Loucy (cell line): ENCODE measurements at regions not wholly inside any gene's neighbourhood (a gene's known extent, or its start where the extent isn't known, plus 50 kb on each side); places are given as distances from the start of the nearest gene placed in this dataset.

ENCODE experiments used
- H2AFZ ChIP-seq: fragments of 200-600 bp; sonication (generic); 2 replicates; pipeline ENCODE4 v1.6.0; 2016; ENCODE audit warnings: antibody characterized with exemption, mild to moderate bottlenecking, low read length, moderate library complexity
- H3F3A ChIP-seq: fragments of 200-600 bp; 2 replicates; pipeline ENCODE4 v1.6.0; 2016; ENCODE audit warnings: antibody characterized with exemption, low read depth, mild to moderate bottlenecking
- H3K27me3 ChIP-seq: fragments of 200-600 bp; sonication (generic); 2 replicates; pipeline ENCODE4 v1.6.1; 2014; ENCODE audit warnings: low read length, mild to moderate bottlenecking; ENCODE audit not compliant: insufficient read depth, poor library complexity, severe bottlenecking
- H3K36me3 ChIP-seq: fragments of 200-600 bp; sonication (generic); 2 replicates; pipeline ENCODE4 v1.6.1; 2016; ENCODE audit warnings: low read length; ENCODE audit not compliant: insufficient read depth
- H3K4me1 ChIP-seq: fragments of 200-600 bp; sonication (generic); 2 replicates; pipeline ENCODE4 v1.5.1; 2014; ENCODE audit warnings: low read length, mild to moderate bottlenecking; ENCODE audit not compliant: insufficient read depth, poor library complexity, severe bottlenecking
- H3K4me2 ChIP-seq: fragments of 200-600 bp; sonication (generic); 2 replicates; pipeline ENCODE4 v1.6.0; 2014; ENCODE audit warnings: antibody characterized with exemption, low read length, low read depth, mild to moderate bottlenecking; ENCODE audit not compliant: poor library complexity, severe bottlenecking
- H3K4me3 ChIP-seq: fragments of 200-600 bp; sonication (generic); 2 replicates; pipeline ENCODE4 v1.5.1; 2014; ENCODE audit warnings: low read length, mild to moderate bottlenecking, mixed read lengths; ENCODE audit not compliant: poor library complexity, severe bottlenecking
- H3K79me2 ChIP-seq: fragments of 200-600 bp; sonication (generic); 2 replicates; pipeline ENCODE4 v1.6.1; 2014; ENCODE audit warnings: low read length; ENCODE audit not compliant: insufficient read depth
- H3K9ac ChIP-seq: fragments of 200-600 bp; sonication (generic); 2 replicates; pipeline ENCODE4 v1.6.0; 2014; ENCODE audit warnings: mild to moderate bottlenecking, low read depth, low read length, moderate library complexity; ENCODE audit not compliant: poor library complexity, severe bottlenecking
- H3K9me2 ChIP-seq: fragments of 200-600 bp; sonication (generic); replicated peaks from 2 replicates; pipeline ENCODE4 v1.6.1; 2016; ENCODE audit warnings: low read depth, low read length, mixed read lengths
- H3K9me3 ChIP-seq: fragments of 200-600 bp; sonication (generic); 2 replicates; pipeline ENCODE4 v1.6.1; 2014; ENCODE audit warnings: mild to moderate bottlenecking, antibody characterized with exemption, low read length, low read depth; ENCODE audit not compliant: insufficient read depth
- H4K20me1 ChIP-seq: fragments of 200-600 bp; sonication (generic); 2 replicates; pipeline ENCODE4 v1.6.0; 2014; ENCODE audit warnings: antibody characterized with exemption, low read length, mild to moderate bottlenecking; ENCODE audit not compliant: insufficient read depth, poor library complexity, severe bottlenecking
- EZH2phosphoT487 ChIP-seq: fragments of 200-600 bp; IDR thresholded peaks from 2 replicates; pipeline ENCODE4 v1.6.1; 2018; ENCODE audit warnings: antibody characterized with exemption, mild to moderate bottlenecking, moderate library complexity, borderline replicate concordance
- TF ChIP-seq, protein P1 (sequence below): fragments of 200-600 bp; sonication (generic); conservative IDR thresholded peaks from 2 replicates; pipeline ENCODE4 v1.5.1; 2014; ENCODE audit warnings: mild to moderate bottlenecking, antibody characterized with exemption, low read length

DNA sequence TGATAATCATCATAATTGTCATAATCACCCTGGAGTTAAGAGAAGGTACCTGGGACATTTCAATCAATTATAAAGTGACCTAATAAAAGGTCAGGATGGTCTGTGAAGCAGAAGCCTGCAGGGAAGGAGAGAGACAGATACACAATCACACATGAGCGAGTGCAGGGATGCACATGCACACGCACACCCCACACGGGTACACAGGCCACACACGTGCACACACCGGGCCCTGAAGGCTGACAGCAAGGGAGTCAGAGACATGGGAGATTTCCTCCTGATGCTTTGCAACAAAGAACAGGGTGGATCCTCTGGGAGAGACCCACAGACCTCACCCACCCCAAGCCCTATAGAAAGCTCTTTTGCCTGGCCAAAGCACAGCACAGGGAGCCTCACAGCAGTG, 82.3 kb upstream of the ZC3H12A start:
- no peak for TF ChIP-seq EZH2phosphoT487
- TF ChIP-seq, protein P1, sequence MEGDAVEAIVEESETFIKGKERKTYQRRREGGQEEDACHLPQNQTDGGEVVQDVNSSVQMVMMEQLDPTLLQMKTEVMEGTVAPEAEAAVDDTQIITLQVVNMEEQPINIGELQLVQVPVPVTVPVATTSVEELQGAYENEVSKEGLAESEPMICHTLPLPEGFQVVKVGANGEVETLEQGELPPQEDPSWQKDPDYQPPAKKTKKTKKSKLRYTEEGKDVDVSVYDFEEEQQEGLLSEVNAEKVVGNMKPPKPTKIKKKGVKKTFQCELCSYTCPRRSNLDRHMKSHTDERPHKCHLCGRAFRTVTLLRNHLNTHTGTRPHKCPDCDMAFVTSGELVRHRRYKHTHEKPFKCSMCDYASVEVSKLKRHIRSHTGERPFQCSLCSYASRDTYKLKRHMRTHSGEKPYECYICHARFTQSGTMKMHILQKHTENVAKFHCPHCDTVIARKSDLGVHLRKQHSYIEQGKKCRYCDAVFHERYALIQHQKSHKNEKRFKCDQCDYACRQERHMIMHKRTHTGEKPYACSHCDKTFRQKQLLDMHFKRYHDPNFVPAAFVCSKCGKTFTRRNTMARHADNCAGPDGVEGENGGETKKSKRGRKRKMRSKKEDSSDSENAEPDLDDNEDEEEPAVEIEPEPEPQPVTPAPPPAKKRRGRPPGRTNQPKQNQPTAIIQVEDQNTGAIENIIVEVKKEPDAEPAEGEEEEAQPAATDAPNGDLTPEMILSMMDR: no peak
- no peak overlapping the region for H3K4me2 ChIP-seq
- H3K79me2 ChIP-seq: no peaks in the 10 kb centered on the region
- no peak overlapping the region for H3K9ac ChIP-seq
- H3K4me1 ChIP-seq: no peaks in the 10 kb centered on the region
- no peaks in the 10 kb centered on the region for H3K9me3 ChIP-seq
- H2AFZ ChIP-seq: no peak overlapping the region
- no peaks in the 10 kb centered on the region for H3K36me3 ChIP-seq
- no peaks in the 10 kb centered on the region for H4K20me1 ChIP-seq
- H3K9me2 ChIP-seq: no peaks in the 10 kb centered on the region
- H3K27me3 ChIP-seq: no peaks in the 10 kb centered on the region
- no peaks in the 10 kb centered on the region for H3F3A ChIP-seq
- no peak overlapping the region for H3K4me3 ChIP-seq

DNA sequence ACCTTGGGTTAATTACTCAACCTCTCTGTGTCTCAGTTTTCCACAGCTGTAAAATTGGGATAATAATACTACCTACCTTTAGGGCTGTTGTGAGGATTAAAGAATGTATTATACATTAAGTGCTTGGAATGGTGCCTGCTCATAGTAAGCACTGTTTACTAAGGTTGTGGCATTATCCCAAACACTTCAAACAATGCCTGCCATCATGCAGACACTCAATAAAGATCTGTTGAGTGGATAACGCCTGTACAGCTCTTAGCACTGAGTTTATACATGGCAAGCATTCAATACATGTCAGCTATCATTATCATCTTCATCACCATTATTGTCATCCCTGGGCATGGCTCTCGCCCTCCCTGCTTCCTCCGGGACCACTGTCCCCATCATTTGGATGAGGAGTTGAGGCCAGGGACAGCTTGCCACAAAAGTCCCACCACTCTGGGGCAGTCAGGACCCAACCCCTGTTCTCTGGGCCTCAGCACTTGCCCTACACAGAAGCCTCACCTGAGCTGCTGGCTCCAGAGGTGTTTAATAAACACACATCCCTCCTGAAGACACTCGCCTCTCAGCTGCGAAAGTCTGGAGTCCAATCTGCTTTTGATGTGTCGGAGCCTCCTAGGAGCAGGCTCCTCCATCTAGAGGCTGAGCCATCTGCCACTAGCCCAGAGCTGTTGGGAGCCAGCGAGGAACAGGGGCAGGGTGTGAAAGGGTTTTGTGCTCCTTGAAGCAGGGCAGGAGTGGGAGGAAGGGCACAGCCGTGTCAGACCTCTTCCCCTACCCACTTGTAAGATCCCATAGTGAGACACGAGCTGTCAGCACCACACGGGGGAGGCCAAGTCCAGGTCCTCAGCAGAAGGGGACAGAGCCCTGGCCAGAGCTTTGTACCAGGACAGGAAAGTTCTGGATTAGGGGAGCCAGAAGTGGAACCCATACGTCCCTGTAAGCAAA, 80.9 kb upstream of the ZC3H12A start:
- Histone ChIP-seq H3K4me1 (no peaks in the 10 kb centered on the region), H3K4me2 (no peak overlapping the region), H3K4me3 (no peak overlapping the region), H3K9me3 (no peaks in the 10 kb centered on the region), H3K36me3 (no peaks in the 10 kb centered on the region), H3K9me2 (no peaks in the 10 kb centered on the region), H3K9ac (no peak overlapping the region), H2AFZ (no peak overlapping the region), H4K20me1 (no peaks in the 10 kb centered on the region), H3K27me3 (no peaks in the 10 kb centered on the region), H3K79me2 (no peaks in the 10 kb centered on the region), H3F3A (no peaks in the 10 kb centered on the region)
- TF ChIP-seq, protein P1: no peak
- TF ChIP-seq EZH2phosphoT487: no peak

DNA sequence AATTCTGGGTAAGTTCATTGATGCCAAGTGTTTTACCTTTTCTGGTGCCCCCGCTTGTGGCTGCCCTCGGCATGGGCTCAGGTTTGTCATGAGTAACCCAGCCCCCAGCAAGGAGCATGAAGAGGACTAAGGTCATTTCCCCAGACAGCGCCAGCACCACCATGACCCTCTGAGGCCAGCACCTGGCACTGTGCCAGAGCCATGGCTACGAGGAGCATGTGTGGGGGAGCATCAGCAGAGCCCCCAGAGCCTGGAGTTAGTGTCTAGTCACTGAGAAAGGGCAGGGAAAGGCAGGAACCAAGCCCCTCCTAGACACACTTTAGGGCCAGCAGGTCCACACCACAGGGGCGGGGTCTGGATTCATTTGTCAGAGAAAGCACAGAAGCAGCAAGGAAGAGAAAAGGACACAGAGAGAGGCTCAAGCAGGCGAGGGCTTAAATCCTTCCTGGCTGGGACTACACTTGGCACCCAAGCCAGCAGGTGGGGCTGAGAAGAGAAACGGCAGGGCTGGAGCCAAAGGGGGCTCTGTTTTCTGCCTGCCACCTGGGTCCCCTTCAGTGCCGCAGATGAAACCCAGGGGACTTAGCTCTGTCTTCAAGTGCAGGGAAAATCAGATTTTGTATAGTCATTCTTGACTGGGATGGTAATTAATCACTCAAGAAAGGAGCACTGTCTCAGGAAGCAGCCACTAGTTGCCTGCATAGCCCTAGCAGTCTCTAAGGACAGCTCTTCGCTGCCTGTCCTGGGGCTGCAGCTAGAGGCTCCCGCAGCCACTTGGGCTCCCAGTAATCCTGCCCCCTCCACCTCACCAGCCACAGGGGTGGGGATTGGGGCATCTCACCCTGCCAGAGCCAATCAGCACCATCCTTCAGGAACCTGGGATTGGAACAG, 79.6 kb upstream of the ZC3H12A start:
- no peak overlapping the region for H3K4me2 ChIP-seq
- H3K4me3 ChIP-seq: no peak overlapping the region
- no peak for TF ChIP-seq EZH2phosphoT487
- TF ChIP-seq, protein P1: no peak
- no peaks in the 10 kb centered on the region for H3K4me1 ChIP-seq
- no peaks in the 10 kb centered on the region for H3K27me3 ChIP-seq
- no peaks in the 10 kb centered on the region for H3K9me2 ChIP-seq
- no peaks in the 10 kb centered on the region for H3K79me2 ChIP-seq
- H2AFZ ChIP-seq: no peak overlapping the region; the same call in 1 of the 2 replicates
- H3K9me3 ChIP-seq: no peaks in the 10 kb centered on the region
- H3F3A ChIP-seq: no peaks in the 10 kb centered on the region
- no peak overlapping the region for H3K9ac ChIP-seq
- H4K20me1 ChIP-seq: no peaks in the 10 kb centered on the region
- H3K36me3 ChIP-seq: no peaks in the 10 kb centered on the region
